ENCODE measurements at regions not wholly inside any gene's neighbourhood (a gene's known extent, or its start where the extent isn't known, plus 50 kb on each side); places are given as distances from the start of the nearest gene placed in this dataset.

- Mint-ChIP-seq H3K4me3 (no peak overlapping the region), H3K9me3 (no peaks in the 10 kb centered on the region), H3K27ac (no peak overlapping the region), H3K4me1 (no peaks in the 10 kb centered on the region), H3K36me3 (no peaks in the 10 kb centered on the region), H3K27me3 (ENCODE audit: low read depth in 3 of 3) (peaks cover 0 to 2% (median 0%) of the 10 kb centered on the region in 3 donors)
- intact Hi-C loops (cut with micrococcal nuclease) = no loop called here
- Histone ChIP-seq H3K4me2 (replicated peaks; ENCODE audit: extremely low read depth, low read length, poor library complexity, severe bottlenecking) (no peak overlapping the region), H2AFZ (ENCODE audit: insufficient read depth, low read depth, low read length, poor library complexity, severe bottlenecking) (no peak overlapping the region), H4K20me1 (ENCODE audit: insufficient read depth, low read length) (no peaks in the 10 kb centered on the region), H3K4me1 (ENCODE audit: control insufficient read depth in 1 of 2, insufficient read depth in 2 of 2, low read length in 2 of 2) (no peaks in the 10 kb centered on the region), H3K27me3 (ENCODE audit: control insufficient read depth in 2 of 2, insufficient read depth in 2 of 2, low read length in 2 of 2) (no peaks in the 10 kb centered on the region), H3K9ac (ENCODE audit: insufficient read depth, low read length, poor library complexity, severe bottlenecking) (no peak overlapping the region), H3K79me2 (ENCODE audit: insufficient read depth, low read length) (no peaks in the 10 kb centered on the region), H3K4me3 (replicated peaks in 1 of 3; ENCODE audit: low read depth in 2 of 3, low read length in 3 of 3) (no peak overlapping the region), H3K36me3 (replicated peaks in 1 of 2; ENCODE audit: control insufficient read depth in 1 of 2, insufficient read depth in 2 of 2, low read length in 2 of 2) (no peaks in the 10 kb centered on the region), H3K9me3 (replicated peaks in 1 of 2; ENCODE audit: control insufficient read depth in 1 of 2, insufficient read depth in 1 of 2, low read length in 2 of 2) (no peaks in the 10 kb centered on the region), H3K27ac (ENCODE audit: low read depth in 1 of 2, low read length in 2 of 2) (no peak overlapping the region)
- WGBS (ENCODE audit: insufficient coverage) = no CpG with 5 or more reads among the region's 8 CpGs
- DNase-seq = no peak
- TF ChIP-seq CTCF (IDR thresholded peaks at IDR 0.05) = no peak
Observed at GRCh38 chr4:110826656-110827055, 203.8 kb upstream of the PITX2 start.

- H3K4me2 ChIP-seq (replicated peaks; ENCODE audit: extremely low read depth, low read length, poor library complexity, severe bottlenecking) = no peak overlapping the region
- H3K4me3 Mint-ChIP-seq = no peak overlapping the region
- H3K27ac ChIP-seq (ENCODE audit: low read depth in 1 of 2, low read length in 2 of 2) = no peak overlapping the region
- DNase-seq = no peak
- H3K4me1 Mint-ChIP-seq = no peaks in the 10 kb centered on the region
- H3K4me3 ChIP-seq (replicated peaks in 1 of 3; ENCODE audit: low read depth in 2 of 3, low read length in 3 of 3) = no peak overlapping the region
- no peak overlapping the region for H2AFZ ChIP-seq (ENCODE audit: insufficient read depth, low read depth, low read length, poor library complexity, severe bottlenecking)
- no peaks in the 10 kb centered on the region for H3K36me3 Mint-ChIP-seq
- peaks cover 0 to 2% (median 0%) of the 10 kb centered on the region in 7 donors for H3K9me3 Mint-ChIP-seq
- H3K27ac Mint-ChIP-seq = no peak overlapping the region
- intact Hi-C loops (cut with micrococcal nuclease) = no loop called here
- no peaks in the 10 kb centered on the region for H3K79me2 ChIP-seq (ENCODE audit: insufficient read depth, low read length)
- H3K36me3 ChIP-seq (replicated peaks in 1 of 2; ENCODE audit: control insufficient read depth in 1 of 2, insufficient read depth in 2 of 2, low read length in 2 of 2) = no peaks in the 10 kb centered on the region
- no peaks in the 10 kb centered on the region for H4K20me1 ChIP-seq (ENCODE audit: insufficient read depth, low read length)
- TF ChIP-seq CTCF (IDR thresholded peaks at IDR 0.05) = no peak
- no peaks in the 10 kb centered on the region for H3K9me3 ChIP-seq (replicated peaks in 1 of 2; ENCODE audit: control insufficient read depth in 1 of 2, insufficient read depth in 1 of 2, low read length in 2 of 2)
- WGBS (ENCODE audit: insufficient coverage) = no CpG with 5 or more reads among the region's 2 CpGs
- no peaks in the 10 kb centered on the region for H3K27me3 ChIP-seq (ENCODE audit: control insufficient read depth in 2 of 2, insufficient read depth in 2 of 2, low read length in 2 of 2)
- H3K9ac ChIP-seq (ENCODE audit: insufficient read depth, low read length, poor library complexity, severe bottlenecking) = no peak overlapping the region
- H3K4me1 ChIP-seq (ENCODE audit: control insufficient read depth in 1 of 2, insufficient read depth in 2 of 2, low read length in 2 of 2) = no peaks in the 10 kb centered on the region
- no peaks in the 10 kb centered on the region for H3K27me3 Mint-ChIP-seq (ENCODE audit: low read depth in 3 of 3)
Observed at GRCh38 chr4:110830461-110830860, 207.6 kb upstream of the PITX2 start.

Measured in CD14-positive monocyte (primary cell).